Endothelial cell of umbilical vein (primary cell): ENCODE measurements at regions not wholly inside any gene's neighbourhood (a gene's known extent, or its start where the extent isn't known, plus 50 kb on each side); places are given as distances from the start of the nearest gene placed in this dataset.

Source experiments
- BruUV-seq: library from RNA; stranded (reverse); fragments of 400-500 nt; replicated peaks from 2 replicates; lab custom pipeline; 2021; lab: Mats Ljungman, UMichigan
- CTCF ChIA-PET: fragments of 300-600, 350-600 bp; sonication (Branson Sonifier 250); formaldehyde crosslinking; loops from one replicate; lab custom pipeline; 2021; ENCODE audit warnings: antibody characterized with exemption, inconsistent platforms; lab: Charles Lee
- POLR2A ChIA-PET: fragments of 300-600, 350-600 bp; sonication (Branson Sonifier 250); formaldehyde crosslinking; loops from one replicate; lab custom pipeline; 2021; ENCODE audit warnings: antibody characterized with exemption, inconsistent platforms; lab: Charles Lee
- DNase-seq: peaks from one replicate; pipeline ENCODE4 v3.0.0-alpha.2; 2011; ENCODE audit warnings: low read depth, low spot score
- FAIRE-seq: peaks from 2 replicates; lab custom pipeline; 2011; peaks lifted over from hg19 to GRCh38; lab: Jason Lieb, UNC
- H2AFZ ChIP-seq: 2 replicates; pipeline ENCODE4 v1.6.0; 2012; ENCODE audit warnings: low read depth, low read length, control low read depth, inconsistent platforms
- H3K27ac ChIP-seq: 2 replicates; pipeline ENCODE4 v1.5.1; 2011; ENCODE audit warnings: low read depth, mild to moderate bottlenecking, control low read depth, low read length, moderate library complexity; ENCODE audit not compliant: insufficient read depth
- H3K27me3 ChIP-seq, 2 experiments: 2 replicates each; pipeline versions ENCODE4 v1.6.0 to v1.6.1; 2011; ENCODE audit warnings: low read length in 2 of 2, mixed read lengths in 1 of 2; ENCODE audit not compliant: control insufficient read depth in 2 of 2, insufficient read depth in 2 of 2
- H3K36me3 ChIP-seq, 2 experiments: 2 replicates in 1 of 2; 3 replicates in 1 of 2; pipeline ENCODE4 v1.5.1; 2011; ENCODE audit warnings: low read length in 2 of 2, mild to moderate bottlenecking in 1 of 2, moderate library complexity in 1 of 2; ENCODE audit not compliant: control insufficient read depth in 2 of 2, insufficient read depth in 2 of 2; ENCODE audit errors: extremely low read depth in 1 of 2
- H3K4me1 ChIP-seq: 3 replicates; pipeline ENCODE4 v1.5.1; 2011; ENCODE audit warnings: mild to moderate bottlenecking, low read length; ENCODE audit not compliant: control insufficient read depth, insufficient read depth; ENCODE audit errors: extremely low read depth
- H3K4me2 ChIP-seq: 2 replicates; pipeline ENCODE4 v1.6.1; 2011; ENCODE audit warnings: low read length, control low read depth, mixed read lengths; ENCODE audit not compliant: insufficient read depth
- H3K4me3 ChIP-seq, 3 experiments: fragments of 200-600 bp in 1 of 3; sonication (generic), shearing (Covaris generic) in 1 of 3; replicated peaks in 1 of 3; 2 replicates each; pipeline ENCODE4 v1.5.1; 2011 to 2016; ENCODE audit warnings: control low read depth in 3 of 3, low read length in 3 of 3, mild to moderate bottlenecking in 2 of 3, inconsistent platforms in 1 of 3, low read depth in 1 of 3, moderate library complexity in 1 of 3; ENCODE audit not compliant: insufficient read depth in 1 of 3
- H3K79me2 ChIP-seq: 2 replicates; pipeline ENCODE4 v1.6.0; 2012; ENCODE audit warnings: low read length, inconsistent platforms; ENCODE audit not compliant: control insufficient read depth, insufficient read depth
- H3K9ac ChIP-seq: replicated peaks from 2 replicates; pipeline ENCODE3; 2011; ENCODE audit warnings: low read length, control low read depth; ENCODE audit not compliant: insufficient read depth; ENCODE audit errors: extremely low read depth
- H3K9me1 ChIP-seq: replicated peaks from 3 replicates; pipeline ENCODE4 v1.6.0; 2011; ENCODE audit warnings: mild to moderate bottlenecking, low read length; ENCODE audit not compliant: control insufficient read depth, insufficient read depth; ENCODE audit errors: extremely low read depth
- H3K9me3 ChIP-seq: replicated peaks from 2 replicates; pipeline ENCODE4 v1.5.1; 2012; ENCODE audit warnings: low read length, inconsistent platforms; ENCODE audit not compliant: control insufficient read depth, insufficient read depth
- H4K20me1 ChIP-seq: replicated peaks from 2 replicates; pipeline ENCODE3; 2011; ENCODE audit warnings: mild to moderate bottlenecking, low read length; ENCODE audit not compliant: control insufficient read depth, insufficient read depth; ENCODE audit errors: extremely low read depth
- EZH2 ChIP-seq: IDR thresholded peaks from 2 replicates; pipeline ENCODE4 v1.6.1; 2012; ENCODE audit warnings: borderline replicate concordance, low read depth, mild to moderate bottlenecking, moderate library complexity, low read length, inconsistent platforms; ENCODE audit not compliant: severe bottlenecking
- FOS ChIP-seq: IDR thresholded peaks from 2 replicates; pipeline ENCODE4 v1.6.1; 2011; ENCODE audit warnings: mild to moderate bottlenecking, low read length, moderate library complexity, borderline replicate concordance; ENCODE audit not compliant: insufficient read depth
- GATA2 ChIP-seq: IDR thresholded peaks from 2 replicates; pipeline ENCODE4 v1.7.0; 2011; ENCODE audit warnings: low read depth, mild to moderate bottlenecking, moderate library complexity, mixed read lengths, low read length; ENCODE audit not compliant: insufficient read length, insufficient read depth
- JUN ChIP-seq: IDR thresholded peaks from 2 replicates; pipeline ENCODE4 v1.6.1; 2011; ENCODE audit warnings: borderline replicate concordance, low read depth; ENCODE audit not compliant: insufficient read length, insufficient read depth
- MYC ChIP-seq: IDR thresholded peaks from one replicate; pipeline ENCODE4 v1.6.1; 2011; ENCODE audit warnings: mild to moderate bottlenecking, low read depth, low read length
- POLR2A ChIP-seq: IDR thresholded peaks from 2 replicates; pipeline ENCODE4 v1.6.1; 2012; ENCODE audit warnings: low read depth, mild to moderate bottlenecking, control low read depth, low read length
- POLR2AphosphoS5 ChIP-seq: IDR thresholded peaks from 2 replicates; pipeline ENCODE4 v1.6.1; 2012; ENCODE audit warnings: low read depth, mild to moderate bottlenecking, control low read depth, low read length, moderate library complexity; ENCODE audit not compliant: insufficient read depth
- dilution Hi-C: fragments of 300-500 bp; cut with MboI; formaldehyde crosslinking; loops from one replicate; pipeline ENCODE4 v1.15.0; 2019; ENCODE audit warnings: low sequenced_read_pairs; ENCODE audit not compliant: extremely low pct_ligation_motif_present
- intact Hi-C: fragments of 100-400 bp; cut with micrococcal nuclease; formaldehyde crosslinking; loops from one replicate; pipeline ENCODE4 v1.10.0; 2022
- TF ChIP-seq, protein P1 (sequence below), 2 donors: IDR thresholded peaks; 1 replicate in 1 of 2; 2 replicates in 1 of 2; pipeline ENCODE4 v1.5.1; 2011; ENCODE audit warnings: low read length in 2 of 2, mild to moderate bottlenecking in 2 of 2, moderate library complexity in 2 of 2, control low read depth in 1 of 2, inconsistent platforms in 1 of 2, low read depth in 1 of 2; ENCODE audit not compliant: insufficient read depth in 1 of 2; ENCODE audit errors: extremely low read depth in 1 of 2
- TF ChIP-seq, protein P2 (sequence below): IDR thresholded peaks from 2 replicates; pipeline ENCODE4 v1.6.1; 2011; ENCODE audit not compliant: insufficient read depth, insufficient read length

DNA sequence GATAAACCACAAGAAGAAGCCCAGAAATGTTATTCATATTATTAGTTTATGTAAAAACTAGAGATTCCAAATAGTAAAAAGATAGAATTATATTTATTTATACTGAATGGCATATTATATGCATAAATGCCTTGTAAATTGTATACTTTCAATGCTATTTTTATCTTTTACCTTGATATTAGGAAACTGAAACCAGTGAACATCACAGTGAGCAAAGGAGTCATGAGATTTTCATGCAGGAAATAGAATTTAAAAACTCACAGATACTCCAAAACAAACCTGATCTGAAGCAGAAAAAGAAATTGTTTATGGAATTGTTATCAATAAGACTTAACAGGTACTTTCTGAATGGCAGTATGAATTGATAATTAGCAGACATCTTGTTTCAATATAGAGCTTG, 207.3 kb upstream of the CENPE start:
- Histone ChIP-seq H3K27ac (no peak overlapping the region), H3K4me2 (no peak overlapping the region), H3K9me3 (no peaks in the 10 kb centered on the region), H2AFZ (no peak overlapping the region), H3K27me3 (no peaks in the 10 kb centered on the region), H3K4me3 (no peak overlapping the region), H3K9ac (no peak overlapping the region), H3K9me1 (no peaks in the 10 kb centered on the region), H4K20me1 (no peaks in the 10 kb centered on the region), H3K36me3 (no peaks in the 10 kb centered on the region), H3K4me1 (no peaks in the 10 kb centered on the region), H3K79me2 (no peaks in the 10 kb centered on the region)
- intact Hi-C loops (no loop called here), dilution Hi-C loops (no loop called here)
- no TSS peak for BruUV-seq
- CTCF ChIA-PET, result no interaction called here
- no peak for FAIRE-seq
- DNase-seq, result no peak
- TF ChIP-seq JUN, result no peak
- POLR2A ChIA-PET, result no interaction called here

DNA sequence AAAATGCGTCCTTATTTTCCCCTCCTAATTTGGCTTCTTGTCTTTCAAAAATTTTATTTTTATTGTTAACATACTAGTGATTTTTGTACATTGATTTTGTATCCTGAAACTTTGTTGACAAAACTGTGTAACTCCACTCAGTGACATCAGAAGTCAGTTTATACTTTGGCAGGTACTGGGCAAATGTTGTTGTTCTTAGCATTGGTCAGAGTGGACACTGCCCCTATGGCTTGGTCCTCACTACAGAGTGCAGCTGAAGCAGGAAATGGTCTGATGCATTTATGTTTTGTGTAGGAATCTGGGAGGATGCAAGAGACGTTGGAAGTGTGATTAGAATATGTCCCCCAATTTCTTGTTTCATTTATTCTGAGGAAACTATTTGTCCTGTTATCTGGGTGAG, 205.5 kb upstream of the CENPE start:
- TF ChIP-seq JUN (no peak), POLR2A (no peak), FOS (no peak), POLR2AphosphoS5 (no peak), MYC (no peak), EZH2 (no peak), GATA2 (no peak)
- TF ChIP-seq, protein P1, sequence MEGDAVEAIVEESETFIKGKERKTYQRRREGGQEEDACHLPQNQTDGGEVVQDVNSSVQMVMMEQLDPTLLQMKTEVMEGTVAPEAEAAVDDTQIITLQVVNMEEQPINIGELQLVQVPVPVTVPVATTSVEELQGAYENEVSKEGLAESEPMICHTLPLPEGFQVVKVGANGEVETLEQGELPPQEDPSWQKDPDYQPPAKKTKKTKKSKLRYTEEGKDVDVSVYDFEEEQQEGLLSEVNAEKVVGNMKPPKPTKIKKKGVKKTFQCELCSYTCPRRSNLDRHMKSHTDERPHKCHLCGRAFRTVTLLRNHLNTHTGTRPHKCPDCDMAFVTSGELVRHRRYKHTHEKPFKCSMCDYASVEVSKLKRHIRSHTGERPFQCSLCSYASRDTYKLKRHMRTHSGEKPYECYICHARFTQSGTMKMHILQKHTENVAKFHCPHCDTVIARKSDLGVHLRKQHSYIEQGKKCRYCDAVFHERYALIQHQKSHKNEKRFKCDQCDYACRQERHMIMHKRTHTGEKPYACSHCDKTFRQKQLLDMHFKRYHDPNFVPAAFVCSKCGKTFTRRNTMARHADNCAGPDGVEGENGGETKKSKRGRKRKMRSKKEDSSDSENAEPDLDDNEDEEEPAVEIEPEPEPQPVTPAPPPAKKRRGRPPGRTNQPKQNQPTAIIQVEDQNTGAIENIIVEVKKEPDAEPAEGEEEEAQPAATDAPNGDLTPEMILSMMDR (IDR thresholded peaks at IDR 0.05; ENCODE audit: extremely low read depth in 1 of 2, insufficient read depth in 1 of 2, low read depth in 1 of 2, low read length in 2 of 2), result no peak
- TF ChIP-seq, protein P2, sequence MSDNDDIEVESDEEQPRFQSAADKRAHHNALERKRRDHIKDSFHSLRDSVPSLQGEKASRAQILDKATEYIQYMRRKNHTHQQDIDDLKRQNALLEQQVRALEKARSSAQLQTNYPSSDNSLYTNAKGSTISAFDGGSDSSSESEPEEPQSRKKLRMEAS, result no peak
- H3K4me1 ChIP-seq, result no peaks in the 10 kb centered on the region
- no peak overlapping the region for H3K27ac ChIP-seq
- no peak overlapping the region for H3K4me3 ChIP-seq
- H3K79me2 ChIP-seq, result no peaks in the 10 kb centered on the region
- intact Hi-C loops, result no loop called here
- FAIRE-seq (no peak), DNase-seq (no peak)
- H3K36me3 ChIP-seq, result no peaks in the 10 kb centered on the region
- no peak overlapping the region for H3K9ac ChIP-seq
- no peaks in the 10 kb centered on the region for H3K27me3 ChIP-seq
- no peaks in the 10 kb centered on the region for H4K20me1 ChIP-seq
- ChIA-PET CTCF (interaction anchor here (0.6 to 0.8 kb wide), 2 partner anchors 10 to 23 kb away, joined by 3 read pairs; no protein-coding TSS in a partner anchor), POLR2A (no interaction called here)
- dilution Hi-C loops, result no loop called here
- H3K9me3 ChIP-seq, result no peaks in the 10 kb centered on the region
- no peak overlapping the region for H3K4me2 ChIP-seq
- no peaks in the 10 kb centered on the region for H3K9me1 ChIP-seq
- BruUV-seq, result no TSS peak
- no peak overlapping the region for H2AFZ ChIP-seq
